GM18511 (cell line): ENCODE measurements at regions not wholly inside any gene's neighbourhood (a gene's known extent, or its start where the extent isn't known, plus 50 kb on each side); places are given as distances from the start of the nearest gene placed in this dataset.
"Not testable (repeated sequence)": the region's sequence is repeated elsewhere in the genome, so short reads cannot be mapped to it uniquely, and the experiment has no call there.

Source experiments
- ATAC-seq: cut with Tn5 transposase; IDR thresholded peaks from one replicate; pipeline ENCODE4 v1.9.1; 2021; ENCODE audit warnings: mild to moderate bottlenecking, moderate library complexity; ENCODE audit not compliant: unreplicated experiment

GRCh38 chr20:5492937-5493336, 117.9 kb downstream of the GPCPD1 start:
- no peak for ATAC-seq

DNA sequence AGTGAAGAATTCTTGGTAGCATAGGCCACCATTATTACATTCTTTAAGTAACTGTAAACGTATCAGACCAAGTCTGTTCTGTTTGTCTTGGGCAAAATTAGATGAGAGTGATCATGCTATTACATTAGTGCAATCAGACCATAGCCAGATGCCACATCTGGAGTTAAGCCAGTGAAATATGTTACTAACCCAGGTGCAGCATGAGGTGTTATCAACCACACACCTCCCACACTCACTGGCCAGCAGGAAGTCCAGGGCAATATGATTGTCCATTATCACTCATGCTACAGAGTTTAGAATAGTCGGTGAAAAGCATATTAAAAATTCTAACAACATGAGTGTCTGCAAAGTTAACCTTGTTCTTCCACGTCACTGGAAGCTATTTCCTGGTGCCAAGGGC, 119.4 kb downstream of the GPCPD1 start:
- ATAC-seq: no peak

DNA sequence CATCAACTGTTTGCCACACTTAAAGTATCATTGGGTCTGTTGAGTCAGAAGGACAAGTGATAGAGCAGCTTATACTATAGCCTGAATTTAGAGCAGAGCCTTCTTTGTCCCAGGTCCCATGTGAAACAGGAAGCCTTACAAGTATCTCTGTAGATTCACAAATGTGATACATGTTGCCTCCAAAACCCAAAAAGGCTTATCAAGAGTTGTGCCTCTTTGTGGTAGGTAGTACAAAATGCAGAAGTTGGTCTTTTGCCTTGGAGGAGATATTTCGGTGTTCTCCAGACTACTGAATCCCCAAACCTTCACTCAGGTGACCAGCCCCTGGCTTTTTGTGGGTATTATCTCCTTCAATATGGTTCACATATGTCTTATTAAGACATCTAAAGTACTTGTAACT, 121.2 kb downstream of the GPCPD1 start:
- no peak for ATAC-seq

- no peak for ATAC-seq
Observed at GRCh38 chr20:5488823-5489222, 122.0 kb downstream of the GPCPD1 start.

DNA sequence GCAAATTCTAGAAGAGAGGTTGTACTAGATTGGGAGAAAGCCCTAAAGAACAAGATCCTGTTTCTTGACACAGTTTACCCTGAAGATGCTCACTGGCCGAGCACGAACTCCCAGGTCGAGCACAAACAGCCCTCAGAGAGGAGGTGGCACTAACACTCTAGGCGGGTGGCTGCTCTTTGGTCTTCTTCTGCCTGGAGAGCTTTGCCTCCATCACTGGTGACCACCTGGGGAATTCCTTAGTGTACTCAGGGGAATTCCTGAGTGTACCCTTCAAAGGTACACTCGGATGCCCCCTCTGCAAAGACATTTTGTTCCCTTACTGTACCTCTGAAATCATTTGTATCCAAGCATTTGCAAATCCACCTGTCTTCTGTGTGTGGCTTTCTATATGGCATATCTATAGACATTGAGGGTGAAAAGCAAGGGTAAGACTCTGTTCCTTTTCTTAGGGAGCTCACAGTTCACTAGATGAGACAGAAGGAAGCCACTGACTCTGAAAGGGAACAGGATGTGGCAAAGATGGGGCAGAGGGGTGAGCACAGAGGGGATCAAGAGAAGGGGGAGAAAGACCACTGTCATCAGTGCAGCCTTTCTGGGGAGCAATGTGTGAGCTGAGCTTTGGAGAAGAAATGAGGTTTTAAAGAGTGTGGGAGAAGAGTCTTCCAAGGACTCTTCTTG, 124.3 kb downstream of the GPCPD1 start:
- no peak for ATAC-seq

DNA sequence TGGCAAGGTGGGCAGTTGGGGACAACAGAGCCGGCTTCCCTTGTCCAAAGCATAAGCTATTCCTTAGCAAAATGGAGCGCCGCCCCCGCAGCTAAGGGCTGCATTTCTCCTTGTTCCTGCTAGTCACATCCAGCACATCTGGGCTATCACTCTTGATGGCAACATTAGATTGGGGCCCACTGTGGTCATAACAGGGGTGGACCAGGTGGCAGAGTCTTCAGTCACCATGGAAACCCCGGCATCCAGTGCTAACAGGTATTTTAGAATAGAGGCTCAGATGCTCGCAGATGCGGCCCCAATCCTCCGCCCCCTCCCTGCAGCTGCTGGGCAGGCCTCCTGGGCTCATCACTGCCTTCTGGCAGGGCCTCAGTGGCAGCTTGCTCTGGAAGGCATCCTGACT, 125.9 kb downstream of the GPCPD1 start:
- no peak for ATAC-seq

DNA sequence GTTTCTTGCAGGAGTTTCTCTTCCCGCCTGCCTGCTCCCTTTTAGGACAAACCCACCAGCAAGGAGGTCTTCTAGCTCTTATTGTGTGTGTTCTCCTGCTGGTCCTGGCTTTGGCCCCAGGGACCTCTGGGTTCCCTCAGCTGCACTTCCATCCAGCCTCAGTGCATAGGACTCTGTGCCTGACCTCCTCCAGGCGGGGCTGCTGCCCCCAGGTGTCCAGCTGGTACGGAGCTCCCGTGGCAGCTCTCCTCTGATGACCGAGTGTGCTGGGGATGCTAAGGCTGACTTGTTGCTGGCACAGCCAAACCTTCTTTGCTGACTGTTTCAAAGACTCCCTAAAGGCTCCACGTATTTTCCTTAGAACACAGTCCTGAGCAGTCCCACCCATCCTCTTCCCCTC, 126.5 kb downstream of the GPCPD1 start:
- no peak for ATAC-seq

- no peak for ATAC-seq
Observed at GRCh38 chr20:5482791-5483190, 128.0 kb downstream of the GPCPD1 start.

GRCh38 chr20:5481872-5482271, 128.9 kb downstream of the GPCPD1 start:
- ATAC-seq: no peak

DNA sequence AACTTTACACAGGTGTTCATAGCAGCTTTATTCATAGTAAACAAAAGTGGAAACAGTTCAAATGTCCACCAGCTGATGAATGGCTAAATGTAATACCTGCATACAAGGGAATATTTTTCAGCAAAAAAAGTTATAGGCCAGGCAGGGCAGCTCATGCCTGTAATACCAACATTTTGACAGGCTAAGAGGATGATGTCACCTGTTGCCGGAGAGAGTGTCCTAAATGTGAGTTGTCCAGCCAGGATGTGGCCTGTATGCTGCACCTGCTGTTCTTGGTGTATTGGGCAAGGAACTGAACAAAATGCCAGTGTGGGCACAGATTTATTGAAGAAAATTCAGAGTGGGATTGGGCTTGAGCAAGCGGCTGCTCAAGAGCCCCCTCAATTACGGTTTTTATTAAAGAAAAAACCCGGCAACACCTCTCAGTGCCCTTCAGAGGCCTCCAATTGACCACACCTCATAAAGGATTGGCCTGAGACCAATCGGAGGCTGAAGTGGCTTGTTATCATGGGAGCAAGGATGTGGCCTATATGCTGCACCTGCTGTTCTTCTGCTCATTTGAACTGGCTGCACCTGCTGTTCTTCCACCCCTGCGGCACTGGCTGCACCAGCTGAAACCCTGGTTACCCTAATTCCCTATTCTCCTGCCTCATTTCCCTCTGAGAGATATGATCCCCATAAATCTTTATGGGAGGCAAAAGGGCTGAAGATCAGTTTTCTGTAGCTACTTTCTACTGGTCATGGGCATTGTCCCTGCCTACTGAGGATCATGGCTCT, 129.8 kb downstream of the GPCPD1 start:
- ATAC-seq: peak; percentile 27

- no peak for ATAC-seq
Observed at GRCh38 chr20:5474646-5475550, 135.9 kb downstream of the GPCPD1 start.

- ATAC-seq: not testable (repeated sequence)
Observed at GRCh38 chr20:5471866-5472265, 138.9 kb downstream of the GPCPD1 start.

DNA sequence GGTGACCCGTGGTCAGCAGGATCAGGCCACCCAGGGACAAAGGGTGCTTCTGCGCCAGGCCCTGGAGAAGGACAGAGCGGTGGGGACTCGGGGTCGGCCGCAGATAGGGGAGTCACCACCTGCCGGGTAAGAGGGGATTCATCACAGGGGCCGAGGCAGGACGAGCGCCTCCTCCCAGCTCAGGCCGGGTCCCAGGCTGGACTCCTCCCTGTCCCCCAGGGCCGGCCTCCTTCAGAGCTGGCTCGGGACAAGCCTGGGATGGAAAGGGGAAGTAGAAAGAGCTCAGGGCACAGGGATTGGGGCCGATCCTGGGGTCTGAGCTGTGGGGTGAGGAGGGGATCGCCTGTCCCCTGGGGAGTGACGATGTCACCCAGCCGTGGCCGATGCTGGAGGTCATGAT, 139.4 kb downstream of the GPCPD1 start:
- no peak for ATAC-seq

DNA sequence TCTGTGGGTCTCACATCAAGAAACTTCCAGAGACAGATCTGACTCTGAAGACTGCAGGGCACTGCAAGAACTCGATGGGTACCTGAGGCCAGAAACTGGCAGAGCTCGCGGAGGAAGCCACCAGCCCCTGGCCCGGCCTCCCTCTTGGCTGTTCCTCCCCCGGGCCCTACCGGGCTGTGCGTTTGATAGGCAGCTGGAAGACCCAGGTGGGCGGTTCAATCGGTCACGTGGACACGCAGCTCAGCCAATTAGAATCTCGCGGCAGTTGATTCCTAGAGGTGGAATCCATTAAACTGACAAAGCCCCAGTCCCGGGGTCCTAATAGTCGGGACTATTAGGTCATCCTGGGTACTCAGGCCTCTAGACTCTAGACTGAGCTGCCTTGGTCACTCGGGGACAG, 139.9 kb downstream of the GPCPD1 start:
- no peak for ATAC-seq

DNA sequence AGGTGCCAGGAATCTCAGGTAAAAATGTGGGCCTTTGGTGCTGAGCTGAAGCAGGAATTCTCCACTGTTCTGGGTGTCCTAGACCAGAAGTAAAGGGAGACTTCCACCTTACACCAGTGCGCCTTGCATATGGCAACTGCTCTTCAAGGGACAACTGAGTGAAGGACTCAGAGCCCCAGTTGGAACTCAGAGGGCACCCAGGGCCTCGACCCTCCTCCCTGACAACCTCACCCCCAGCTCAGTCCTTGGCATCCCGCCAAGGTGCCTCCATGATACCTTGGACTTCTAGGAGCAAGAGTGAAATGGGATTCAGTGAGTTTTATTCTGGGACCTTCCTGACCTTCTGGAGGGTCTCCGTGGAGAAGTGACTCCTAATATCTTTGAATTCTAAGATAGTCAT, 140.3 kb downstream of the GPCPD1 start:
- ATAC-seq: no peak

GRCh38 chr20:5469111-5469510, 141.7 kb downstream of the GPCPD1 start:
- no peak for ATAC-seq

GRCh38 chr20:5467086-5467485, 143.7 kb downstream of the GPCPD1 start:
- no peak for ATAC-seq

DNA sequence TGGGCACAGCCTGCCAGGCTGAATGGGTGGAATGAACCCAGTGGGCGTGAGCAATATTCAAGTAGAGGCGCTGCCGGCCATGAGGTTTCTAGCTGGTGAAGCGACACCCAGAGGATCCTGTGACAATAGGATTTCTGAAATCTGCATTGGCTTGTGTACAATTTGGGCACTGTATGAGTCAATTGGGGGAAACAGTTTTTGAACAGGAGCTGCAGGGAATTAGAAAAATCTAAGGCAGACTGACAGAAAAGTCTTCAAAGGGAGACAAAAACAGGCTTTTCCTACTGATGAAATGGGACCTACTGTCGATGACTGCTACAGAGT, 145.2 kb downstream of the GPCPD1 start:
- no peak for ATAC-seq

- ATAC-seq: no peak
Observed at GRCh38 chr20:5464901-5465603, 145.8 kb downstream of the GPCPD1 start.

- no peak for ATAC-seq
Observed at GRCh38 chr20:5463007-5463686, 146.4 kb upstream of the PROKR2 start.
